ENCODE measurements at regions not wholly inside any gene's neighbourhood (a gene's known extent, or its start where the extent isn't known, plus 50 kb on each side); places are given as distances from the start of the nearest gene placed in this dataset.

GRCh38 chr18:29313312-29313711 lies 1136.4 kb upstream of the CDH2 start:
- no peaks in the 10 kb centered on the region for H3K4me1 ChIP-seq (ENCODE audit: control insufficient read depth, insufficient read depth, low read length)
- no peak for TF ChIP-seq TCF7L2 (IDR thresholded peaks at IDR 0.05; ENCODE audit: low read depth, low read length)
- no peaks in the 10 kb centered on the region for H3K9me3 ChIP-seq (ENCODE audit: control insufficient read depth, insufficient read depth, low read depth, low read length)
- ChIA-PET CTCF (no interaction called here), POLR2A (no interaction called here)
- no peak overlapping the region for H3K4me3 ChIP-seq (ENCODE audit: low read depth in 2 of 2, low read length in 2 of 2)
- H3K27ac ChIP-seq (ENCODE audit: low read length) = no peak overlapping the region
- in situ Hi-C loops (cut with HindIII; ENCODE audit: low pct_unique_long_range_greater_than_20kb, low sequenced_read_pairs) (no loop called here), intact Hi-C loops (cut with micrococcal nuclease; ENCODE audit: unreplicated experiment) (no loop called here)
- no peak for DNase-seq (ENCODE audit: low read depth, low spot score)
- ATAC-seq = no peak
- H3K27me3 ChIP-seq (ENCODE audit: control insufficient read depth, insufficient read depth, low read length) = no peaks in the 10 kb centered on the region
- BruUV-seq (replicated peaks) = no TSS peak
- no peaks in the 10 kb centered on the region for H3K36me3 ChIP-seq (ENCODE audit: control insufficient read depth, insufficient read depth, low read length)

DNA sequence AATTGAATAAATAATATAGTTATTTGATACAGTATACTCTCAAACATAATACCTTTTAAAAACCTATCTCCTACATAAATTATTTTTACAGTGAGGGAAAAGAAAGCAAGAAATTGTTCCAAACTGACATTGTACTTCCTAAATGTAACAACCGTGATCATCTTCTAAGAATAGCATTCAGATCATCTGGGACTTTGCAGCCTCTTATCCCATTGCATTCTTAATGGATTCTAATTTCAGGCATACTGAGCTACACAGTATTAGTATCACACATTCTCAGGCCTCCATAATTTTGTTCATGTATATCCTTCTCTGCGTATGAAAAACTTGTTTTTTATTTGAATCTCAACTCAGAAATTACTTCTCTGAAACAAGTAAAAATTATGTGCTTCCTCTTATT lies 1134.7 kb upstream of the CDH2 start:
- ATAC-seq = no peak
- DNase-seq (ENCODE audit: low read depth, low spot score) = no peak
- Histone ChIP-seq H3K27me3 (ENCODE audit: control insufficient read depth, insufficient read depth, low read length) (no peaks in the 10 kb centered on the region), H3K36me3 (ENCODE audit: control insufficient read depth, insufficient read depth, low read length) (no peaks in the 10 kb centered on the region), H3K27ac (ENCODE audit: low read length) (no peak overlapping the region), H3K4me1 (ENCODE audit: control insufficient read depth, insufficient read depth, low read length) (no peaks in the 10 kb centered on the region), H3K4me3 (ENCODE audit: low read depth in 2 of 2, low read length in 2 of 2) (no peak overlapping the region), H3K9me3 (ENCODE audit: control insufficient read depth, insufficient read depth, low read depth, low read length) (no peaks in the 10 kb centered on the region)
- POLR2A ChIA-PET = no interaction called here
- CTCF ChIA-PET = no interaction called here
- no TSS peak for BruUV-seq (replicated peaks)
- in situ Hi-C loops (cut with HindIII; ENCODE audit: low pct_unique_long_range_greater_than_20kb, low sequenced_read_pairs) = no loop called here
- intact Hi-C loops (cut with micrococcal nuclease; ENCODE audit: unreplicated experiment) = no loop called here
- TF ChIP-seq SIN3A (IDR thresholded peaks at IDR 0.05; ENCODE audit: borderline replicate concordance, insufficient read depth, low read depth, low read length) (no peak), REST (IDR thresholded peaks at IDR 0.05; ENCODE audit: insufficient read depth in 1 of 2, low read depth in 2 of 2, low read length in 1 of 2) (no peak), POLR2AphosphoS5 (IDR thresholded peaks at IDR 0.05; ENCODE audit: low read depth, low read length) (no peak), TCF7L2 (IDR thresholded peaks at IDR 0.05; ENCODE audit: low read depth, low read length) (no peak)
- TF ChIP-seq, protein P1, sequence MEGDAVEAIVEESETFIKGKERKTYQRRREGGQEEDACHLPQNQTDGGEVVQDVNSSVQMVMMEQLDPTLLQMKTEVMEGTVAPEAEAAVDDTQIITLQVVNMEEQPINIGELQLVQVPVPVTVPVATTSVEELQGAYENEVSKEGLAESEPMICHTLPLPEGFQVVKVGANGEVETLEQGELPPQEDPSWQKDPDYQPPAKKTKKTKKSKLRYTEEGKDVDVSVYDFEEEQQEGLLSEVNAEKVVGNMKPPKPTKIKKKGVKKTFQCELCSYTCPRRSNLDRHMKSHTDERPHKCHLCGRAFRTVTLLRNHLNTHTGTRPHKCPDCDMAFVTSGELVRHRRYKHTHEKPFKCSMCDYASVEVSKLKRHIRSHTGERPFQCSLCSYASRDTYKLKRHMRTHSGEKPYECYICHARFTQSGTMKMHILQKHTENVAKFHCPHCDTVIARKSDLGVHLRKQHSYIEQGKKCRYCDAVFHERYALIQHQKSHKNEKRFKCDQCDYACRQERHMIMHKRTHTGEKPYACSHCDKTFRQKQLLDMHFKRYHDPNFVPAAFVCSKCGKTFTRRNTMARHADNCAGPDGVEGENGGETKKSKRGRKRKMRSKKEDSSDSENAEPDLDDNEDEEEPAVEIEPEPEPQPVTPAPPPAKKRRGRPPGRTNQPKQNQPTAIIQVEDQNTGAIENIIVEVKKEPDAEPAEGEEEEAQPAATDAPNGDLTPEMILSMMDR (IDR thresholded peaks at IDR 0.05) = no peak

DNA sequence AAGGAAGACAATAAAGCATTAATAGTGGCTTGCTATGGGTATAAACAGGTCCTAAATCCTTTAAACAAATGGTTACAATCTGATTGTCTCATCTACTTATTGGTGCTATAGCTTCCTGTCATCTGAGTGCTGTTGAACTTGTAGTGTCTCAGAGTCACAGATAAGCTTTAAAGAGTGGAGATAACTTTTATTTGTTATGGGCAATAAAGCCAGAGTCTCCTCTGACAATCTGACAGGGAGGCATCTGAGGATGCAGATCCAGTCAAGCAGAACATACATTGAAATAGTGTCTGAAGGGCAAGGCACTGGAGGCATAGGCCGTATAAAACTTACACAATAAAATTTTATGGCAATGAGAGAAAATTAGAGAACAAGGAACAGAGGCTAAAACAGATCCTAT lies 1132.4 kb upstream of the CDH2 start:
- TF ChIP-seq, protein P1 (IDR thresholded peaks at IDR 0.05) = no peak
- TF ChIP-seq TCF7L2 (IDR thresholded peaks at IDR 0.05; ENCODE audit: low read depth, low read length) = 0 out of 2 replicates have a peak, but pooled peaks have one; percentile 19
- H3K27ac ChIP-seq (ENCODE audit: low read length) = no peak overlapping the region
- CTCF ChIA-PET = no interaction called here
- ATAC-seq (no peak), DNase-seq (ENCODE audit: low read depth, low spot score) (no peak)
- no TSS peak for BruUV-seq (replicated peaks)
- H3K36me3 ChIP-seq (ENCODE audit: control insufficient read depth, insufficient read depth, low read length) = no peaks in the 10 kb centered on the region
- H3K4me1 ChIP-seq (ENCODE audit: control insufficient read depth, insufficient read depth, low read length) = no peaks in the 10 kb centered on the region
- H3K9me3 ChIP-seq (ENCODE audit: control insufficient read depth, insufficient read depth, low read depth, low read length) = no peaks in the 10 kb centered on the region
- in situ Hi-C loops (cut with HindIII; ENCODE audit: low pct_unique_long_range_greater_than_20kb, low sequenced_read_pairs) (no loop called here), intact Hi-C loops (cut with micrococcal nuclease; ENCODE audit: unreplicated experiment) (no loop called here)
- no peaks in the 10 kb centered on the region for H3K27me3 ChIP-seq (ENCODE audit: control insufficient read depth, insufficient read depth, low read length)
- no peak overlapping the region for H3K4me3 ChIP-seq (ENCODE audit: low read depth in 2 of 2, low read length in 2 of 2)
- POLR2A ChIA-PET = no interaction called here

Data from Panc1 (cell line).